GM18499 (cell line): ENCODE measurements at regions not wholly inside any gene's neighbourhood (a gene's known extent, or its start where the extent isn't known, plus 50 kb on each side); places are given as distances from the start of the nearest gene placed in this dataset.
"Not testable (repeated sequence)": the region's sequence is repeated elsewhere in the genome, so short reads cannot be mapped to it uniquely, and the experiment has no call there.

ENCODE experiments used
- ATAC-seq: cut with Tn5 transposase; IDR thresholded peaks from one replicate; pipeline ENCODE4 v1.9.1; 2021; ENCODE audit warnings: moderate number of reproducible peaks; ENCODE audit not compliant: insufficient read depth, unreplicated experiment

- ATAC-seq, result no peak
These were observed 636.5 kb downstream of the TLE1 start for GRCh38 chr9:81052846-81053245.

DNA sequence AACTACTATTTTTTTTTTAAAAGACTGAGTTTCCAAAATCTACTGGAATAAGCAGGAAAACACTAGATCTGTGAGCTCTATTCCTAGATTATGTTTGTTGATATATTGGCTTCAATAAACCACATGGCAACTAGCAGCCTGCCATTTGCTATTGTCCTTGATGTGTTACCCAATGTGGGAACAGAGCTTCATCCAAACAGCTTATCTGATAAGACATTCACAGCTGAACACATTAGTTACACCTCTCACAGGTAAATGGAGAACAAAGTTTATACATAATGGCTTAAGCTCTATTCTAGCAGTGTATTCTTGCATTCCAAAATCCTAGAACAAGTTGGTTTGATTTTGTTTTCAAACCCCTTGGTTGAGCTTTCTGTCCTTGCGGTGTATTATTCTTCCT, 642.1 kb downstream of the TLE1 start:
- ATAC-seq, result no peak

DNA sequence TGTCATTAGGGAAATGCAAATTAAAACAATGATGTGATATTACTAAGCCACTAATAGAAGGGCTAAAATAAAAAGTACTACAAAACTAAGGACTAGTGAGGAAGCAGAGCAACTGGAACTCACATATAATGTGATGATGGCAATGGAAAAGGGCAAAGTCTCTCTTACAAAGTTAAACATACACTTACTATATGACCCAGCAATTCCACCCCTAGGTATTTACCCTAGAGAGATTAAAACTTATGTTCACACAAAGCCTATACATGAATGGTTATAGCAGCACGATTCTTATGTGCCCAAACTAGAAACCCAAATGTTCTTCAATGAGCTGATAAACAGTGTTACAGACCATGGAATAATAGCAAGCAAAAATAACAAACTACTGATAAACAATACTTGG, 643.7 kb downstream of the TLE1 start:
- ATAC-seq, result no peak

DNA sequence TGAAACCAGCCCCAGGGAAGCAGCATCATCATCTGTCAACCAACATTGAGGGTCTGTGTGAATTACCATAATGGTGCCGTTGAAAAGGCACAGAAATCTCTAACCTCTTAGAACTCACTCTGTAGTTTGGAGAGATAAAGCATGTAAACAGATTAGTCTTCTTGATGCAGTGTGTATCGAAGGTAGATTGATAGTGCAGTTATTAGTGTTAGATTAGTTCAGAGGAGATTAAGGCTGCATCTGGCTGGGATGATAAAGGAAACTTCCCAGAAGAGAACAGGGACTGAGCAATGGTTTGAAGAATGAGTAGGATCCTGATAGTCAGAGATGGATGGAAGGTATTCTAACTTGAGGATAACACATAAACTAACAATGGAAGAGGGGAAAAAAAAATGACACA, 651.5 kb downstream of the TLE1 start:
- no peak for ATAC-seq

DNA sequence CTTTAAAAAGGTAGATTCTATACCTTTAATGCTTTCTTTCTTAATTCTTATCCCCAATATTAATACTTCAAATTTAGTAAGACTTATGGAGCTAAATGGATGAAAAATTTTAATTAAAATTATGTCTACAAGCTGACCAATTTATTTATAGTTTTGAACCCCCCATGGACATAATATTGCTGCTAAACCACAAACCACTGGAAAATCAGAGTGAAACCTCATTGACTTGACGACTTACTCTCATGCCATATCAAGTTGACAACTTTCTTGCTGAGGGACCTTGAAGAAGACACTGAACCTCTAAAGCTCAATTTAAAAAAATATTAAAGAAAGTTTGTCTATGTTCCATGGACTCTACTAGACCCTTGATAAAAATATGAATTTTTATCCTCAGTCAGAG, 653.7 kb downstream of the TLE1 start:
- no peak for ATAC-seq

DNA sequence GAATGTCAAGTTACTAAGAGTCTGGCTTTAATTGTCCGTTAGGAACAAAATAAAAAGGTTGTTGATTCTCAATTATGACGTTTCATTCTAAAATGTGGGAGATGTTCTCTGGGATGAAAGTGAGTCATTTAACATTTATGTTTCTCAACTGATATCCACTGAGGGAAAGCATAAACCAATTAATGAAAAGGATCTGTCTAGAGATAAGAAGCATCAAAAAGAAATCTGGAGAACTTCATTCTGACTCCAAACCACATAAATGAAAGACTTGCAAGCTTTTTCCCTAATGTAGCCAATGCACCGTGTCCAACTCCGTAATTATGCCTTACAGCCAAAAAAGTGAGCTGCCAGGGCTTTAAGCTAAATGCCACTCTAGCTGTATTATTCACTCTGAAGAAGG, 654.2 kb downstream of the TLE1 start:
- no peak for ATAC-seq

DNA sequence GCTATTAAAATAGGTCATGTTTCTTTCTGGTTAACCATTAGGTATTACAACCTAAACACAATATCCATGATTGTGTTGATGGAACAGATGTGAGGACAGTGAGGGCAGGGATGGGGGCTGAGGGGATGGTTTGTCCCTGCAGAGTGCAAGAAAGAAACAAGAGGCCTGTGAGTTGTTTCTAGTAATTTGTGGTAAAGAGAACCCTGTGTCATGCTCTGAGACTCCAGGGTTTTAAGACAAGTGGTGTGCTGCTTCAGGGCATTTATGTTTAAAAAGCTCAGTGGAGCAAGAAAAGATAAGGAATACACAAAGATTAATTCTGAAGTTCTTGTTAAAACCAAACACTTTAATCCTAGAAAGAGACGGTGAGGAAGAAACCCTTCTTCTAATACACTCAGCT, 656.5 kb downstream of the TLE1 start:
- ATAC-seq, result no peak

- ATAC-seq, result no peak
These were observed 657.2 kb downstream of the TLE1 start for GRCh38 chr9:81032030-81032572.

DNA sequence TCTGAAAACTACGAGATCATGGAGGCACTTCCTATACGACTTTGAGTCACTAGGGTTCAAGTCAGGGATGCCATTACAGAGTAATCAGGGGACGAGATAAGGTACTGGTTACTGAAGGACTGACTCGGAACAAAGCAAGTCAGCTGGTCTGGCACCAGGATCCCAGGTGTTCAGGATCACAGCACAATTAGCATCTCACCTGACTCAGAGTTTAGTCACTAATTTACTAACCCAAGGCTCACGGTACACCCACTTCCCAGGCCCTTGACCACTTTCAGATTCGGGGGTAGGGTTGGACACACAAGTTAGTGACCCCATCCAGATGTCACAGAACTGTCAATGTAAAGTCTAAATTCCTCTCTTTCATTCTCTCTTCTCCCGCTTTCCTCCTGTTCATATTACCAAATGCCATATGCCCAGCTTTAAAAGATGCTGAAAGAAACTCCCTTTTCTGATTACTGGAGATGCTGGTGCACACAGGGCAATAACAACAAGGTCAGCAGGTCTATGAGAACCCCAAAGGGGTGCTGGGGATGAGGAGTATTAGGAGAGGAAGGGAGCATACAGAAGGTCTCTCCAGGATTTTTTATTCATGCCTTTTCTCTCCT, 657.8 kb downstream of the TLE1 start:
- no peak for ATAC-seq

- ATAC-seq, result no peak
These were observed 659.3 kb downstream of the TLE1 start for GRCh38 chr9:81030027-81030426.

DNA sequence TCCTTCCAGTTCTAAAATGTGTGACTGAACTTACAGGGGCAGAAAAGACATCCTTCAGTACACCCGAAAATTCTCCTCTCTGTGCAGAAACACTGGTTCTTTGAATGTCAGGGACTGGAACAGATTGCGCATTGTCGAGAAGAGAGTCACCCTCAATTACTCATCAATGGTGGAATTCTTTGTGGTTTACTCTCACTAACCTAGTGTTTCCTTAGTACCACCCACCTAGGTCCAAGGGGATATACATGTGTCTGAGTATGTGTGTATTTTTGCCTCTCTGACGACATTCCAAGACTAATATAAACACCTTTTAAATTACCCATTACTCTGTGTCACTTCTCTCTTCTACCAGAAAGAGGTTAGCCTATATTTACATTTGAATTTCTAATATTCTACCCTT, 660.8 kb downstream of the TLE1 start:
- no peak for ATAC-seq

DNA sequence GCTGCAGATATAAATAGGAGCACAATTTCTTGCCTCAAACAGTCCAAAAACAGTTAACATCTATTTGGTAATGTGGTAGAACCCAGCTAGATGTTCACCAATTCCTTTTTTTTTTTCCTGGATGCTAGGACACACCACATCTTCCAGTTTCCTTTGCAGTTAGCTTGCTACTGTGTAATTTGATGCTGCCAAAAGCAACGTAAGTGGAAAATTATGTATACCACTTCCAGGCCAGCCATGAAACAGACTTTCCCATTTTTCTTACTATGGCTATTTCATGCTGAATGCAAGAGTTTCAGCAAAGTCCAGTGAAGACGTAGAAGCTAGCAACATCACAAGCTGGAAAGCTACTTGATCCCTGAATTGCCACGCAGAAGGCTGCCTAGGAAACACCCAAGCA, 667.2 kb downstream of the TLE1 start:
- no peak for ATAC-seq

GRCh38 chr9:81014945-81015344, 674.4 kb downstream of the TLE1 start:
- not testable (repeated sequence) for ATAC-seq

- not testable (repeated sequence) for ATAC-seq
These were observed 676.2 kb downstream of the TLE1 start for GRCh38 chr9:81013191-81013590.

DNA sequence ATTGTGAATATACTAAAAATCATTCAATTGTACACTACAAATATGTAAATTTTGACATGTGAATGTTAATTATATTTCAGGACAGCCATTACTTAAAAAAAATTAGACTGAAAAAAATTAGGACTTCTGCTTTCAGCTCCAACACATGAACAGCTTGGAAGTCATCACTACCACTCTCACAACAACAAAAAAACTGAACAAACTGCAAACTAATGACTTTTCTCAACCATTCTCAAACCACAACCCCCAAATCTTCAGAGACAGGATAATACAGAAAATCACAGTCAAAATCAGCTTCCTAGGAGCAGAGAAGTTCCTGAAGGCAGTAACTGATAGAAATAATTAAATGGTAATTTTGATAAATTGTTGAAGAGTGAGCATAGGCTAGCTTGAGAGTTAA, 686.4 kb downstream of the TLE1 start:
- ATAC-seq, result no peak

DNA sequence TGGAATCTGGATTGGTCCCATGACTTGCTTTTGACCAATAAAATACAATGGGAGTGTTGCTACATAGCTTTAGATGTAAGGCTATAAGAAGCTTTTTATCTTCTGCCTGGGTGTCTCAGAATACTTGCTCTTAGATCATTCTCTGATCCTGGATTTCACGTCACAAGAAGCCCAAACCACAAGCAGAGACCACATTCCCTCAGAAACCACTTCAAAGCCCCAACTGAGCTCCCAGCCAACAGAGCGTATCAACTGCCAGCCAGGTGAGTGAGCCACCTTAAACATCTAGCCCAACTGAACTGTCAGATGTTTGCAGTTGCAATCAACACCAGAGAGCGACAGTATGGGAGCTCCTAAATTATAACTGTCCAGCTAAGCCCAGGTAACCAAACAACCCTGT, 687.1 kb downstream of the TLE1 start:
- no peak for ATAC-seq

- no peak for ATAC-seq
These were observed 693.6 kb downstream of the TLE1 start for GRCh38 chr9:80995759-80996158.

DNA sequence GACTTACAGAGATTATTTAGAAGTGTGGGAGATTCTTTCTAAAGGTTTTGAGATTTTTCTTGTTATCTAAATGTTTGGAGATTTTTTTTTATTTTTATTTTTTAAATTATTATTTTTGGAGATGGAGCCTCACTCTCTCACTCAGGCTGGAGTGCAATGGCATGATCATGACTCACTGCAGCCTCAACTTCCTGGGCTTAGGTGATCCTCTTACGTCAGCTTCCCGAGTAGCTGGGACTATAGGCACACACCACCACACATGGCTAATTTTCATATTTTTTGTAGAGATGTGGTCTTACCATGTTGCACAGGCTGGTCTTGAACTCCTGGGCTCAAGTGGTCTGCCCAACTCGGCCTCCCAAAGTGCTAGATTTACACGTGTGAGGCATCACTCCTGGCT, 694.5 kb downstream of the TLE1 start:
- ATAC-seq, result no peak

DNA sequence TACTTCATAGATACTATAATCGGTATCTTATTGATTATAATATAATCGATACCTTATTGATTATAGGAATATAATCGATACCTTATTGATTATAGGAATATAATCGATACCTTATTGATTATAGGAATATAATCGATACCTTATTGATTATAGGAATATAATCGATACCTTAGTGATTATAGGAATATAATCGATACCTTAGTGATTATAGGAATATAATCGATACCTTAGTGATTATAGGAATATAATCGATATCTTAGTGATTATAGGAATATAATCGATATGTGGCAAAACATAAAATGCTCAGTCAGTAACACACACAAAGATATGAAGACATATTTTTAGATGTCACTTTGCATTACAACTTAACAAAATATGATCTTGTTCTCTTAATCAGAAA, 703.8 kb downstream of the TLE1 start:
- not testable (repeated sequence) for ATAC-seq

- no peak for ATAC-seq
These were observed 712.9 kb downstream of the TLE1 start for GRCh38 chr9:80976403-80976802.

- ATAC-seq, result not testable (repeated sequence)
These were observed 719.0 kb downstream of the TLE1 start for GRCh38 chr9:80970377-80970776.

DNA sequence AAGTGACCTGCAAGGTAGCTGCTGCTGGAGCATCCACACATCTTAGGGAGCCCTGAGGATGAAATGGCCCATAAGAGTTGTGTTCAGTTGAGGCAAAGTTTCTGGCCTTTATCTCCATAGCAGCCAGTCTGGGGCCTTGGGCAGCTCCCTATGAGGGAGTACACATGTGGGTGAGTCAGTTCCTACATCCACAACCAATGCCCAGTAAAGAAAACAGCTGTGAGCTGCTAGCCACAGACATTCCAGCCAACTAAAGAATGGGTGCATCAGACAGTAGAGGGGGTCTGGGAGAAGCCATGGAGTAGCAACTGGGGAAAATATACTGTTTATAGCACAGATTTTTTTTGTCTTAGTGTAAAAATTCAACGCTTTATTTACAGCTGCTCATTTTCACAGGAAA, 720.7 kb downstream of the TLE1 start:
- ATAC-seq, result no peak

- no peak for ATAC-seq
These were observed 724.4 kb downstream of the TLE1 start for GRCh38 chr9:80964914-80965313.
